H1 (cell line): ENCODE measurements at regions not wholly inside any gene's neighbourhood (a gene's known extent, or its start where the extent isn't known, plus 50 kb on each side); places are given as distances from the start of the nearest gene placed in this dataset.

Source experiments
- EP300 ChIP-seq, 2 experiments: IDR thresholded peaks; 1 replicate in 1 of 2; 2 replicates in 1 of 2; pipeline ENCODE4 v1.6.1; 2011 to 2012; ENCODE audit warnings: low read depth in 2 of 2, low read length in 2 of 2, mild to moderate bottlenecking in 2 of 2, borderline replicate concordance in 1 of 2, inconsistent platforms in 1 of 2, moderate library complexity in 1 of 2
- TAF1 ChIP-seq: IDR thresholded peaks from 2 replicates; pipeline ENCODE4 v1.6.1; 2011; ENCODE audit warnings: mild to moderate bottlenecking, low read depth, low read length

- TF ChIP-seq EP300 (IDR thresholded peaks at IDR 0.05; ENCODE audit: borderline replicate concordance in 1 of 2, low read depth in 2 of 2, low read length in 2 of 2) (no peak), TAF1 (no peak)
- TF ChIP-seq, all 59 proteins: peak for 0
Observed at GRCh38 chr2:174656676-174657176, 59.1 kb upstream of the WIPF1 start (continued).
